H9 (cell line): ENCODE measurements at regions not wholly inside any gene's neighbourhood (a gene's known extent, or its start where the extent isn't known, plus 50 kb on each side); places are given as distances from the start of the nearest gene placed in this dataset.

Experiments used
- DNase-seq: peaks from one replicate; pipeline ENCODE4 v3.0.0-alpha.2; 2017
- H2AFZ ChIP-seq: one replicate; pipeline ENCODE4 v1.6.1; 2013; ENCODE audit warnings: mild to moderate bottlenecking, low read length, control low read depth, moderate library complexity
- H2AK5ac ChIP-seq: 2 replicates; pipeline ENCODE4 v1.6.1; 2013; ENCODE audit warnings: low read length, control low read depth, mixed read lengths; ENCODE audit not compliant: insufficient read length
- H2BK120ac ChIP-seq: one replicate; pipeline ENCODE4 v1.6.1; 2013; ENCODE audit warnings: low read depth, mild to moderate bottlenecking, low read length, control low read depth, inconsistent platforms; ENCODE audit not compliant: poor library complexity, severe bottlenecking
- H2BK12ac ChIP-seq: 2 replicates; pipeline ENCODE4 v1.6.1; 2013; ENCODE audit warnings: low read length, control low read depth, mixed read lengths, low read depth; ENCODE audit not compliant: insufficient read length
- H2BK15ac ChIP-seq: 2 replicates; pipeline ENCODE4 v1.6.1; 2013; ENCODE audit warnings: low read depth, low read length, control low read depth
- H2BK20ac ChIP-seq: one replicate; pipeline ENCODE4 v1.6.1; 2013; ENCODE audit warnings: low read depth, mild to moderate bottlenecking, low read length, control low read depth, inconsistent platforms; ENCODE audit not compliant: poor library complexity, severe bottlenecking
- H2BK5ac ChIP-seq: 2 replicates; pipeline ENCODE4 v1.6.1; 2013; ENCODE audit warnings: low read length, control low read depth, mixed read lengths; ENCODE audit not compliant: insufficient read length
- H3K14ac ChIP-seq: 2 replicates; pipeline ENCODE4 v1.6.1; 2013; ENCODE audit warnings: low read length, control low read depth; ENCODE audit not compliant: insufficient read depth
- H3K18ac ChIP-seq: 2 replicates; pipeline ENCODE4 v1.6.1; 2013; ENCODE audit warnings: low read depth, mild to moderate bottlenecking, mixed read lengths, low read length, control low read depth; ENCODE audit not compliant: insufficient read length
- H3K23ac ChIP-seq: 2 replicates; pipeline ENCODE4 v1.6.1; 2013; ENCODE audit warnings: low read length, control low read depth, mixed read lengths, low read depth; ENCODE audit not compliant: insufficient read length
- H3K23me2 ChIP-seq: 2 replicates; pipeline ENCODE4 v1.6.1; 2013; ENCODE audit warnings: low read depth, mild to moderate bottlenecking, mixed read lengths, low read length, control low read depth; ENCODE audit not compliant: insufficient read length, poor library complexity, severe bottlenecking
- H3K27ac ChIP-seq: 2 replicates; pipeline ENCODE4 v1.5.1; 2013; ENCODE audit warnings: low read length, control low read depth, mixed read lengths, low read depth; ENCODE audit not compliant: insufficient read length
- H3K27me3 ChIP-seq: 2 replicates; pipeline ENCODE4 v1.6.1; 2013; ENCODE audit warnings: low read length, control low read depth, inconsistent platforms; ENCODE audit not compliant: insufficient read depth
- H3K4ac ChIP-seq: 2 replicates; pipeline ENCODE4 v1.6.1; 2013; ENCODE audit warnings: low read depth, mild to moderate bottlenecking, control low read depth, inconsistent platforms, low read length, moderate library complexity
- H3K4me1 ChIP-seq: 2 replicates; pipeline ENCODE4 v1.6.1; 2013; ENCODE audit warnings: low read length, control low read depth, inconsistent platforms; ENCODE audit not compliant: insufficient read depth
- H3K4me2 ChIP-seq: 2 replicates; pipeline ENCODE4 v1.6.1; 2013; ENCODE audit warnings: low read length, control low read depth, mixed read lengths; ENCODE audit not compliant: insufficient read length, insufficient read depth
- H3K56ac ChIP-seq: 2 replicates; pipeline ENCODE4 v1.6.1; 2013; ENCODE audit warnings: low read depth, mild to moderate bottlenecking, mixed read lengths, low read length, control low read depth; ENCODE audit not compliant: insufficient read length
- H3K79me1 ChIP-seq: 2 replicates; pipeline ENCODE4 v1.6.1; 2013; ENCODE audit warnings: low read depth, mild to moderate bottlenecking, moderate library complexity, low read length, control low read depth, inconsistent platforms; ENCODE audit not compliant: insufficient read depth, poor library complexity, severe bottlenecking
- H3K79me2 ChIP-seq: 2 replicates; pipeline ENCODE4 v1.6.1; 2013; ENCODE audit warnings: low read length, control low read depth, inconsistent platforms; ENCODE audit not compliant: insufficient read depth
- H3K9ac ChIP-seq: 2 replicates; pipeline ENCODE4 v1.6.1; 2013; ENCODE audit warnings: low read length, control low read depth, mixed read lengths; ENCODE audit not compliant: insufficient read length; ENCODE audit errors: extremely low read depth
- H3K9me3 ChIP-seq: one replicate; pipeline ENCODE4 v1.6.1; 2013; ENCODE audit warnings: low read depth, low read length, inconsistent platforms; ENCODE audit not compliant: control insufficient read depth
- H3T11ph ChIP-seq: one replicate; pipeline ENCODE4 v1.6.1; 2013; ENCODE audit warnings: mild to moderate bottlenecking, low read length, control low read depth, inconsistent platforms
- H4K20me1 ChIP-seq: one replicate; pipeline ENCODE4 v1.6.1; 2013; ENCODE audit not compliant: control insufficient read depth, insufficient read length, insufficient read depth
- H4K5ac ChIP-seq: 2 replicates; pipeline ENCODE4 v1.6.1; 2013; ENCODE audit warnings: low read depth, mild to moderate bottlenecking, mixed read lengths, low read length, control low read depth; ENCODE audit not compliant: insufficient read length
- H4K8ac ChIP-seq: replicated peaks from 2 replicates; pipeline ENCODE4 v1.6.1; 2013; ENCODE audit warnings: low read length, control low read depth, mixed read lengths, low read depth; ENCODE audit not compliant: insufficient read length
- H4K91ac ChIP-seq: 2 replicates; pipeline ENCODE4 v1.6.1; 2013; ENCODE audit warnings: low read depth, mild to moderate bottlenecking, moderate library complexity, mixed read lengths, low read length, control low read depth; ENCODE audit not compliant: insufficient read length
- H3K27ac Mint-ChIP-seq, 3 experiments: 2 replicates in 2 of 3; 3 replicates in 1 of 3; pipeline ENCODE4 v1.8.0; 2020 to 2021; ENCODE audit warnings: mixed read lengths in 3 of 3, mild to moderate bottlenecking in 1 of 3, moderate library complexity in 1 of 3
- H3K27me3 Mint-ChIP-seq: 2 replicates; pipeline ENCODE4 v1.8.0; 2021; ENCODE audit warnings: low read depth, mild to moderate bottlenecking, moderate library complexity, mixed read lengths
- H3K36me3 Mint-ChIP-seq, 3 experiments: 2 replicates in 2 of 3; 3 replicates in 1 of 3; pipeline ENCODE4 v1.8.0; 2020 to 2021; ENCODE audit warnings: low read depth in 3 of 3, mixed read lengths in 3 of 3; ENCODE audit not compliant: insufficient read depth in 1 of 3
- H3K4me1 Mint-ChIP-seq, 2 experiments: 2 replicates each; pipeline ENCODE4 v1.8.0; 2020; ENCODE audit warnings: mixed read lengths in 2 of 2
- H3K4me3 Mint-ChIP-seq, 2 experiments: 2 replicates in 1 of 2; 3 replicates in 1 of 2; pipeline ENCODE4 v1.8.0; 2020 to 2021; ENCODE audit warnings: mild to moderate bottlenecking in 2 of 2, mixed read lengths in 2 of 2, moderate library complexity in 1 of 2
- H3K9me3 Mint-ChIP-seq, 2 experiments: 2 replicates in 1 of 2; 3 replicates in 1 of 2; pipeline ENCODE4 v1.8.0; 2020; ENCODE audit warnings: mild to moderate bottlenecking in 2 of 2, mixed read lengths in 2 of 2, moderate library complexity in 1 of 2
- WGBS: extraction: QIAGEN DNeasy Blood & Tissue Kit; methylation state at CpG from one replicate; pipeline ENCODE4 v1.1.7; 2013; ENCODE audit warnings: missing lambda C conversion rate, low lambda C conversion rate, mixed read lengths; ENCODE audit not compliant: insufficient read length; ENCODE audit errors: extremely low coverage; 5-methylcytosine and 5-hydroxymethylcytosine counted together
- TF ChIP-seq, protein P1 (sequence below): fragments of 200-600 bp; sonication (generic); conservative IDR thresholded peaks from 3 replicates; pipeline ENCODE4 v1.8.0; 2021; ENCODE audit warnings: antibody characterized with exemption, mild to moderate bottlenecking

DNA sequence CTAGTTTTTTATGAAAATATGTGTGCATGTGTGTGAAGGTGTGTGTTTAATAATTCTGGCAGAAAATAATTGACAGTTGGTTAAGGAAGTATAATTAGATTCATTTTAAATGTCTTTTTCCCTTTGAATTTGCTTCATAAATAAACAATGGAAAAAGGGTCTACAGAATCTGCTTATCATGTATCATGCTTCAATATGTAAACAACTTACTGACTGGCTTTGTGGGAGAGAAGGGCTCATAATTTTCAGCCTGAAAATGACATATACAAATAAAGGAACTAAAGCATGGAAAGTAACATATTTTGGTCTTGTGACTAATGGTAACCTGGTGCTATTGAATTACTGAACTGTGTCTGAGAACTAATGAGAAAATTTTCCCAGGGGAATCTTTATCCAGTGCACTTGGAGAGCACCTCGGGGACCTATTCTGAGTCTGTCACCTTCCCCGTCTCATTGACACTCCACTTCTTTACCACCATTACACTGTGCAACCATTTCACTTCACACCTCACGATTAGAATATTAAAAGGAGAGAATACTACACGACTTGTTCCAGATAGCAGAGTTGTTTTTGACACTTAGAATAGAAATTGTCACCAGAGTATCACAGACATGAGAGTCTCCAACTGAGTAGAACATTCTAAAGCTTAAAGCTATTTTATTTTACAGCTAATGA lies 298.6 kb downstream of the TFEC start:
- Histone ChIP-seq H2AFZ (no peak overlapping the region), H4K91ac (no peak overlapping the region), H3K18ac (no peak overlapping the region), H4K20me1 (no peaks in the 10 kb centered on the region), H3K4me1 (no peaks in the 10 kb centered on the region), H3K79me2 (no peaks in the 10 kb centered on the region), H3T11ph (no peak overlapping the region), H3K23me2 (no peaks in the 10 kb centered on the region), H3K23ac (no peak overlapping the region), H3K27ac (no peak overlapping the region), H2BK12ac (no peak overlapping the region), H2BK120ac (no peak overlapping the region), H3K79me1 (no peaks in the 10 kb centered on the region), H3K56ac (no peak overlapping the region), H3K4ac (no peak overlapping the region), H4K5ac (no peak overlapping the region), H3K4me2 (no peak overlapping the region), H2AK5ac (no peak overlapping the region), H2BK20ac (no peak overlapping the region), H3K14ac (no peak overlapping the region), H2BK5ac (no peak overlapping the region), H3K9me3 (no peaks in the 10 kb centered on the region), H3K9ac (no peak overlapping the region), H2BK15ac (no peak overlapping the region), H4K8ac (no peak overlapping the region), H3K27me3 (no peaks in the 10 kb centered on the region)
- Mint-ChIP-seq H3K27me3 (no peaks in the 10 kb centered on the region), H3K27ac (no peak overlapping the region), H3K9me3 (no peaks in the 10 kb centered on the region), H3K4me3 (no peak overlapping the region), H3K4me1 (no peaks in the 10 kb centered on the region; a peak in 1 of 4 replicates), H3K36me3 (no peaks in the 10 kb centered on the region)
- TF ChIP-seq, protein P1, sequence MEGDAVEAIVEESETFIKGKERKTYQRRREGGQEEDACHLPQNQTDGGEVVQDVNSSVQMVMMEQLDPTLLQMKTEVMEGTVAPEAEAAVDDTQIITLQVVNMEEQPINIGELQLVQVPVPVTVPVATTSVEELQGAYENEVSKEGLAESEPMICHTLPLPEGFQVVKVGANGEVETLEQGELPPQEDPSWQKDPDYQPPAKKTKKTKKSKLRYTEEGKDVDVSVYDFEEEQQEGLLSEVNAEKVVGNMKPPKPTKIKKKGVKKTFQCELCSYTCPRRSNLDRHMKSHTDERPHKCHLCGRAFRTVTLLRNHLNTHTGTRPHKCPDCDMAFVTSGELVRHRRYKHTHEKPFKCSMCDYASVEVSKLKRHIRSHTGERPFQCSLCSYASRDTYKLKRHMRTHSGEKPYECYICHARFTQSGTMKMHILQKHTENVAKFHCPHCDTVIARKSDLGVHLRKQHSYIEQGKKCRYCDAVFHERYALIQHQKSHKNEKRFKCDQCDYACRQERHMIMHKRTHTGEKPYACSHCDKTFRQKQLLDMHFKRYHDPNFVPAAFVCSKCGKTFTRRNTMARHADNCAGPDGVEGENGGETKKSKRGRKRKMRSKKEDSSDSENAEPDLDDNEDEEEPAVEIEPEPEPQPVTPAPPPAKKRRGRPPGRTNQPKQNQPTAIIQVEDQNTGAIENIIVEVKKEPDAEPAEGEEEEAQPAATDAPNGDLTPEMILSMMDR: no peak
- no CpG with 5 or more reads among the region's 4 CpGs for WGBS
- DNase-seq: no peak
